Dermis microvascular lymphatic vessel endothelial cell (primary cell): ENCODE measurements at regions not wholly inside any gene's neighbourhood (a gene's known extent, or its start where the extent isn't known, plus 50 kb on each side); places are given as distances from the start of the nearest gene placed in this dataset.

Source experiments
- DNase-seq, 2 donors: peaks; one replicate each; pipeline versions ENCODE4 v3.0.0 to v3.0.0-alpha.2; 2010; ENCODE audit warnings: low read depth in 2 of 2

DNA sequence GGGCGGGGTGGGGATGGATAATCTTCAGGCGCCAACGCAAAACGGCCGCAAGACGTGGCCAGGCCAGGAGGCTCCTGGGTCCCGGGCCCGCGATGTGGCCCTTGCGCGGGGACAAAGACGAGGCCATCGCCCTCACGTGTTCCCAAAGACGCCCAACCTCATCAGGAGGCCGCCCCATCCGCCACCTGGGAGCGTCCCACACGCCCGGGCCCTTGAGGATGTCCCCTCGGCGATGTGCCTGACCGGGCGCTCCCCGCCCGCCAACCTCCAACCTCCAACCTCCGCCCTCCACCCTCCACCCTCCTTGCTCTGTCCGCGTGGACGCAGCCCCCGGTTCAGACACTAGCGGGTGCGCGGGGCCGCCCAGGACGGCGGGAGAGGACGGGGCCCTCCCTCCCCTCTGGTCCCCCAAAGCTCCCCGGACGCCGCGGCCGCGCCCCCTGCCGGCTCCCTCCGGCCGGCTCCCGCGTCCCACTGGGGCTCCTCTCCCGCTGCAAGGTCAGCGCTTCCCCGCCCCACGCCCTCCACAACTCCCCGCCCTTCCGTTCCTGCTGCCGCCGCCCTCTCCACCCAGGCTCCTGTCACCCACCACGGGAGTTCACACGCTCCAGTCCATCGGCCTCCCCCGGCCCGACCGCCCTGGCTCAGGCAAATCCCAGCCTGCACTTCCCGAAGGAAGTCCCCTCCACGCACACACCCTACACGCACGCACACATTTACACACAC, 250.8 kb upstream of the RPL38 start:
- DNase-seq = no peak

DNA sequence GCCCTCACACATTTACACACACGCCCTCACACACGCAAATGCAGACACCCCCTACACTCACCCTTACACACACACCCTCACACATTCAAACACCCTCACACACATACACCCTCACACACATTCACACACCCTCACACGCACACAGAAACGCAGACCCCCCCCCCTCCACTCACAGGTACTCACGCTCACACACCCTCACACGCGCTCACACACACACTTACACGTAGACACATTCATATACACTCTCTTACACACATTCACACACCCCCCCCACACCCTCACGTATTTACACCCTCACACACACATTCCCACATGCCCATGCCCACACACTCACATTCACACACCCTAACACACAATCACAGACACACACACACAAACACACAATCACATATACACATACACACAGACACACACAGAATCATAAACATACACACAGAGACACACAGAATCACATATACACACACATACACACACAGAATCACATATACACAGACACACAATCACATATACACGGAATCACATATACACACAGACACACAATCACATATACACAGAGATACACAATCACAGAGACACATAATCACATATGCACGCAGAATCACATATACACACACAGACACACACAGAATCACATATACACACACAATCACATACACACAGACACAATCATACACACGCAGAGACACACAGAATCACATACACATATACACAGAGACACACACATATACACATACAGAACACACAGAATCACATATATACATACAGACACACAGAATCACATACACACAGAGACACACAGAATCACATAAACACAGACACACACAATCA, 250.1 kb upstream of the RPL38 start:
- no peak for DNase-seq

DNA sequence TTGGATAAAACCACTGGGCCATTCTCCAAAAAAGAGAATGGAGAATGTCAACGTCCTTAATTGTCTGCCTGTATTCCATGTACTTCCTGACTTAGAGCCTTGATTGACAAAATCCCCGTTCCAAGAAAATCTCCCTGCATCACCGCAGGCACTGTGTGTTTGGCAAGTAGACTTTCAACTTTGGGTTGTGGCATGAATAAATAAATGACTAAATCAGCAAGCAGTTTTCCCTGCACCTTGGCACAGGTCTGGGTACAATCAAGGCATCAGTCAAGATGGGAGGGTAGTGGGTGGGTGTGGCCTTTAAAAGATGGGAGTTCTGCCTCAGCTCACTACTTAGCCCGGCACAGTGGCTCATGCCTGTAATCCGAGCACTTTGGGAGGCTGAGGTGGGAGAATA, 248.5 kb upstream of the RPL38 start:
- DNase-seq = no peak

DNA sequence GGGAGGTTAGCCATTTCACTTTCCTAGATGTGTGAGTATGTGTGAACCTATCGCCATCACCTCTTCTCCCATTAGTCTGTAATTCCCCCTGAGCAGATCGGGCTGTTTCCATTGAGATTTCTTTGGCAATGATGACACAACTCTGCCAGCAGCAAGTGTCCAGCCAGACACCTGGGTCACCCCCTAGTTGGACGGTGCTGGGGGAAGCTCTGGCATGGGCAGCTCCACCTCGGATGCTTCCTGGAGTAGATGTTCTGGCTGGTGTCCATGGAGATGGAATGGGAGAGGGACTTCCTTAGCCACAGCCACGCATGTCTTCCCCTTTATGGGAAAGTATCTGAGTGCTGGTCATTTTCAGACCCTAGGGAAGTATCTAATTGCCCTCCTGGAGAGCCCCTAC, 247.9 kb upstream of the RPL38 start:
- DNase-seq = no peak

DNA sequence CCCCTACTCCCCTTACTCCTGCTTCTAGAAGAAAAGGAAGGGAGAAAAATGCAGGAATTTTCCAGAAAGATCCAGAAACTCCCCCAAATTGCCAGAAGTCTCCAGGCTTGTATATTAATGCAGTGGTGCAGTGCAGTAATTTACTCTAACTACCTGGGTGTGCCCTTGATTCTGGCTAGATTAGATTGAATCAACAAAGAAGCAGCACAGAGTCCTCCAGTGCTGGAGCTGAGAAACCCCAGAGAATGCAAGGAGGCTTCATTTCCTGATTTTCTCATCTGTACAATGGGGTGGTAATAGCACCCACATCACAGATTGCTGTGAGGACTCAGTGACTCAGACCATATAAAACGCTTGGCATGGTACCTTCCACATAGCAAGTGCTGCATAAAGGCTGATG, 247.3 kb upstream of the RPL38 start:
- no peak for DNase-seq

DNA sequence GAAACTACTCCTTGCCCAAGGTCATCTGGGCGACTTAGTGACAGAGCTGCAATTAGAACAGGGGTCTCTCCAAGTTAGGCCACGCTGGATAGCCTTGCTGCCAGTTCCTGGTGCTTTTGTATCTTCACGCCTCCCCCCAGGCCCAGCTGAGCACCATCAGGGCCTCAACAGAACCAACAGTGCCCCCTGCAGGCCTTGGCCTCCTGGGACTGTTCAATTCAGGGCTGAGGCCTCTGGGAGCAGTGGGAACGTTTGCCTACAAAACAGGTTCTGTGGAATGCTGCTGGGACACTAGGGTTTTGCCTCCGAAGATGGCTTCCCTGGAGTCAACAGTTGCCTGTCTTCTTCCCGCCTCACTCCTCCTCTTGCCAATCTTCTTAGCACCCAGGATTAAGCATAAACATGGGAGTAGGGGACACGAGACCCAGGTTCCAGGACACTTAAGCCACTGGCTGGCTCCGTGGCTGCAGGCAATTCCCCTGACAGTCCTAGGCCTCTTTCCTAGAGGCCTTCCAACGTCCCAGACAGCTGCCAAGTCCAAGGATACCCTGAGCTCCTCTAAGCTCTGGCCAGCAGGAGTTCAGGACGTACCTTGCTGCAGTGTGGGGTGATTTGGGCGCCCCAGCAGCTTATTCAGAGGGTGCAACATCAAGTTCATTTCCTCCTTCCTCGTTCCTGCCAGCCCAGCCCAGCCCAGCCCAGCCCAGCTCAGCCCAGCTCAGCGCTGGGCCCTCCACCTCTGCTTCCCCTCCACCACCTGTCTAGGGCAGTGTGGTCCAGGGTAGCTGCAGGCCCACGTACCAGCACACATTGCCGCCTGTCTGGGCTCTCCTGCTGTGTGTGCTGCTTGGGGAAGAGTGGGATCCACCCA, 246.6 kb upstream of the RPL38 start:
- DNase-seq = no peak

DNA sequence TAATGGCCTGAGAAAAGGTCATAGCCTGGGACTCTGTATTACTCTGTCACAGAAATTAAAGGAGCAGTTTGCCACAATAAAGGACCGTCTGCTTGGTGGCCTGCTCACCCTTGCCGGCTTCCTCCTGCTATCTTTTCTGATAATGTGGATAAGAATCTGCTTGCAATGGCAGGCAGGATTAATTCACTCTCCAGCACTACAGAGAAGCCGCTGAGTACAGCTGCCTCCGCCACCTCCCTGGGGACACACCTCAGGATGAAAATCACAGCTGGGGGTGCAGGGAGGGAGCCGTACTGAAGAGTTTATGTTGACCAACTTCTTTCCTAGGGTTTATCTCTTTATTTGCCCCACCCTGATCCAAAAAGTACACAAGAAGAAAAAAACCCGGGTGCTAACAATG, 245.9 kb upstream of the RPL38 start:
- DNase-seq = no peak

DNA sequence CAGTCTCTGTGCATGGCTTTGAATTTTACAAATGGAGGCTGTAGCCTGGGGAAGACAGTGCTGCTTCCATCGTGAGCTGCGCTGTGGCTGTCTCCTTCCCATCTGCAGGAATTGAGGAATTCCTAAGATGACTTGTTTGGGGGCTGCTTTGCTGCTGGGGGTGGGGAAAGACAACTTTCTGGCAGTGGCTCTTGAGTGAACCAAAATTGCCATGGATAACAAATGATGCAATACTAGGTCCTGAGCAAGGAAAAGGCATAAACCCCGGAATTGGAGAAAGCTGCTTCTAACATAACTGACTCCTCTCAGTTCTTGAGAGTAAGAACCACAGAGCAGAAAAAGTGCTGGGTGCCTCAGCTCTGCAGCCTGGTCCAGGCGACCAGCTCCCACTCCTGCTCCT, 245.0 kb upstream of the RPL38 start:
- DNase-seq = no peak

DNA sequence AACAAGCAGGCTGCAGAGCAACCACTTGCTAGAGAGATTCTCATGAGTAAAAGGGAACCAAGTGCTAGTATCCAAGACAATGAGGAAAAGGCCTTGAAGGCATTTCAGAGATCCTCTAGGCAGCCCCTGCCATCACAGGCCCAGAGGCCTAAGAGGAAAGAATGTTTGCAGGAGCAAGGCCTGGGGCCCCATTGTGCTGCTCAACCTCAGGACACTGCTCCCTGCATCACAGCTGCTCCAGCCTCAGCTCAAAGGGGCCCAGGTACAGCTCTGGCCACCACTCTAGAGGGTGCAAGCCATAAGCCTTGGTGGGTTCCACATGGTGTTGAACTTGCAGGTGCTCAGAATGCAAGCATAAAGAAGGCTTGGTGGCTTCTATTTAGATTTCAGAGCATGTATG, 243.0 kb upstream of the RPL38 start:
- DNase-seq = no peak

DNA sequence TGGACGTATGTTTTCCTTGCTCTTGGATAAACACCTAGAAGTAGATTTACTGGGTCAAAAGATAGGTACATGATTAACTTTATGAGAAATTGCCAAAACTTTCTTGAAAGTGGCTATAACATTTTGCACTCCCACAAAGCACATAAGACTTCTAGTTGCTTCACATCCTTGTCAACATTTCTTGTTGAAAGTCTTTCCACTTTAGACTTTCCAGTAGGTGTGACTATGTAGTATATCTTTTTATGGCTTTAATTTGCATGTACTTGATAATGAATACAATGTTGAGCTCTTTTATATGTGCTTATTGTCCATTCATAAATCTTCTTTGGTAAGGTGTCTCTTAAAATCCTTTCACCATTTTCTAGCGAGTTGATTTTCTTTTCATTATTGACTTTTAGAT, 241.2 kb upstream of the RPL38 start:
- DNase-seq = no peak

DNA sequence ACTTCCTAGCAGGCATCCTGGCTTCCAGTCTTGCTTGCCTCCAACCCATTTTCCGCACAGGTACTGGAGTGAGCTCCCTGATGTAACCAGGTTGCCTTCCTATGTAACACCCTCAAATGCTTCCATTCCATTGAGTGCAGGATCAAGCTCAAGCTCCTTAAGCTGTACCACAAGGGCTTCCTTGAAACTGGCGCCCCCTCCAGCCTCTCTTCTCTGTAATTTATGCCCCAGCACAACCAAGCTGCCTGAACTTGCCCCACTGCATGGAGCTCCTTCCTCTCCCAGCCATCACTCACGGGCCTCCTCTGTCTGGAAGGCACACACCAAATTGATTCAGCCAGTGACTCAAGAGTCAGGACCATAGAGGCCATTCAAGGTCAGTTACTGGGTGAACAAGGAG, 234.8 kb upstream of the RPL38 start:
- no peak for DNase-seq

DNA sequence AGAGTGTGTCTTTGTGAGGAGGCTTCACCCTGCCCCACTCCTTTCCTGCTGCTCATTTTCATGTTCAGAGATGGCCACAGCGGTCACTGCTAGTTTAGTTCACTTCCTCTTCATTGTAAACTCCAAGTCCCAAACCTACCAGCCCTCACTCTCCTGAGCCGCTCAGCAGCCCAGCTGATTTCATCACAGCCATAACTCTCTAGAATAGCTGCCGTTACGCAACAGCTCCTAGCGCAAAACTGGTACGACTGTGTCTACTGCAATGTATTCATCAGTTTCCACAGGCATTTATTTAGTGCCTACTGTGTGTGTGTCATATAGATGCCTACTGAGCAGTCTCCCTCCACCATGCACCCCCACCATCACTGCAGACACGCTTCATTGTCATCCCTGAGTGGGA, 233.5 kb upstream of the RPL38 start:
- DNase-seq = no peak

DNA sequence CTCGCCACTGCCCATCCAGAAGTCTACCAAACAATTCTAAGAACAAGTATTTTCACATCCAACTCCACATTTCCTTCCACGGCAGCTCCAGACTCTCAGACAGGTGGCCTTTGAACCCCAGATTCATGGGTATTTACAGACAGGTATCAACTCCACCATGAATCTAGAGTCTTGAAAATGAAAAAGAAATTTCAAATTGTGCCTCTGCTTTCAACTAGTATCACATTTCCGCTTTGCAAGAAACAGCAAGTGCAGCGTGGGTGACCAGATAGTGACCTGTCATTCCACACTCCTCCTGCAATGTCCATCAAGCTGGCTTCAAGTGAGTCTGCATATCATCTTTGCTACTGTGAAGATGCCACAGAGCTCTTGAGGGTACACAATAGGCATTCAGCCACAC, 232.4 kb upstream of the RPL38 start:
- DNase-seq = no peak

DNA sequence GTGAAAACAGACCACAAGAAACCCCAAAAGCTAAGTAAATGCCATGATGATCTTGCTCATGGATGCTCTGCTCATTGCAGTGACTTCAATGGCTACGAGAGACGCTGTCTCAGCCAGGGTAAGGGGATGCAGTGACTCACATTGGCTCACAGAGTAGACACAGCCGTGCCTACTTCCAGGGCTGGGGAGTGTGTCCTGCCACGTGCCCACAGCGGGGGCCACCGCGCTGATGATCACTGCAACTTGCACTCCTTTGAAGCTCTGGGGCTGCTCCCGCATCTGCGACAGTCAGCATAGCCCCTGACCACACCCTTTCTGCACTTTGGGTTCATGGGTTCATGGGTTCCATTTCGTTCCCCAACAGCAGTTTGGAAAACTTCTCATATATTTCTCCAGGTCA, 231.4 kb upstream of the RPL38 start:
- no peak for DNase-seq

DNA sequence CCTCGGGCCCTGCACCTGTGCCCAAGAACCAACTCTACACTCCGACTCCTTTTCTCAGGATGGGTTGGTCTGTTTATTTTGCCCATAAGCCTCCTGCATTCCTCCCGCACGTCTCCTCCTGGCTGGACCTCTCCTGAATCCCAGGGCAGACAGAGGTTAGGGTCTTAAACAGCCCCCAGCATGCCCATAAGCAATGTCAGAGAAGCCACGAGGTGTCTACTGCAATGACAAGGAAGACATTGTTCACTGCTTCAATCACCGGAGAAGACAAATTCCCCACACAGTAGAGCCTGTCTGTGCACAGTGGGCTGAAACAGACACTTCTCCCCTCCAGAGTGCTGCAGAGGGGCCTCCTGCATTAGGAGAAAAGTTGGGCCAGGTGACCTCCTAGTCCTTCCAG, 230.6 kb upstream of the RPL38 start:
- no peak for DNase-seq

DNA sequence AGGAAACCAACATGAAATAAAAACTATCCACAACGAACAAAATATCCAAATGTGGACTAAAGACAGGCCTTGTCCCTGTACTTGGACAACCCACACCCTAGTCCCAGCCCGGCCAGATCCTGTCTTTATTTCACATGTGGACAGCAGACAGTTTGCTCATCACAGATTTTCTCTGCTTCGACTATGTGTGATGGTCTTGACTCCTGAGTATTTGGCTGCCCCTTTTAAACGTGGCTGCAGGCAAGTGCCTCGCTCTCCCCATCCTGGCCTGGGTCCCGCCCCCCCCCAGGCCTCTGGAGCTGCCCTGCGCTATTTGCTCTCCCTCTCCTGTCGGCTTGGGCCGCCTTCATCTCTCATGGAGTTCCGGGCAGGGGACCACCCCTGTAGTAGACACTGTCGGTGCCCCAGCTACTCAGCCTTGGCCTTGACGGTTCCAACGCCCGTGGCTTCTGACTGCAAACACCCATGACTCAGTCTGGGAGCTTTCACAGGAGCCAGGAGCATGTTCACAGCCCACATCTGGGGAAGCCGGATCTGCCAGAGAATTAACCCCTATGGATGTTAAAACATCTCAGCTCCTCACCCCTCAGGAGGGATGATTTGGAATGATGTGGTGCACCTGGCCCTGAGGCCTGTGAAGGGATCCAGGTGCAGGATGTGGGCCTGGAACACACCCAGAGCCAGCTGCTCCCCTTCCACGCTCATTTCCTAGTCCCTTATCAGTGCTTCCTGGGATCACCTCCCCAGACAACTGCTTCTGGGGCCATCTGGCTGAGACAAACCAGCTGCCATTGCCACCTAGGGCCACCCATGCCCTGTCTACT, 229.7 kb upstream of the RPL38 start:
- DNase-seq = no peak

DNA sequence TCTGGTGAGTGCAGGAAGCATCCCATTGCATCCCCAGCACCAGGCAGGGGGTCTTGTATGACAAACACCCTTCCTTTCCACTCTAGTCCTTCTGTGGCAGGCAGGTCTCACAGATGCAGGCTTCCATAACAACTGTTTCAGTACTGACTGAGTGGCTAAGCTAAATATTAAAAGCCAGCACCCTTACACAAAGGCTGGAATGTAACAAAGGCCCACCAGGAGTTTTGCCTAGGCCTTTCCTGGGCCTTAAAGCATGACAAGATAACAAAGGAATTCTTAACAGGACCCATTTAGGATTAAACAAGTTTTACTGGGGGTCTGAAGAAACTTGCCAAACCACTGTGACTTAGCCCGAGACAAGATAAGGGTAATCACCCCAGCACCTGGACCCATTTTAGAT, 228.9 kb upstream of the RPL38 start:
- DNase-seq = no peak

DNA sequence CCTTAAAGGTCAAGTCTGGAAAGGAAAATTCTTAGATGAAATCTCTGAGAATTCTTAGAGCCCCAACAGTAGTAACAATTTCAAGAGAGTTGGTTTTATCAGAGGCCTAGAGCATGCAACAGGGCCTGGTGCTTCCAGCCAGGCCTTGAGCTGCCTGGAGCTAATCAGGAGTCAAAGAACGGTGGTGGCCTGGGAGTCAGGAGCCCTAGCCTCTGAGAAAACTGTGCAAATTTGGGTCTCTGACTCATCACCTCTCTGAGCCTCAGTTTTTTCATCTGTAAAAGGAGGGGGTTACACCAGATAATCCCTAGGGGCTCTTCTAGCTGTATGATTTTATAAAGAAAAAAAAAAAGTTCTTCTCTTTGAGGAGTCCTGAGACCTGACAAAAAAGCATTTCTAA, 227.3 kb upstream of the RPL38 start:
- DNase-seq = no peak

DNA sequence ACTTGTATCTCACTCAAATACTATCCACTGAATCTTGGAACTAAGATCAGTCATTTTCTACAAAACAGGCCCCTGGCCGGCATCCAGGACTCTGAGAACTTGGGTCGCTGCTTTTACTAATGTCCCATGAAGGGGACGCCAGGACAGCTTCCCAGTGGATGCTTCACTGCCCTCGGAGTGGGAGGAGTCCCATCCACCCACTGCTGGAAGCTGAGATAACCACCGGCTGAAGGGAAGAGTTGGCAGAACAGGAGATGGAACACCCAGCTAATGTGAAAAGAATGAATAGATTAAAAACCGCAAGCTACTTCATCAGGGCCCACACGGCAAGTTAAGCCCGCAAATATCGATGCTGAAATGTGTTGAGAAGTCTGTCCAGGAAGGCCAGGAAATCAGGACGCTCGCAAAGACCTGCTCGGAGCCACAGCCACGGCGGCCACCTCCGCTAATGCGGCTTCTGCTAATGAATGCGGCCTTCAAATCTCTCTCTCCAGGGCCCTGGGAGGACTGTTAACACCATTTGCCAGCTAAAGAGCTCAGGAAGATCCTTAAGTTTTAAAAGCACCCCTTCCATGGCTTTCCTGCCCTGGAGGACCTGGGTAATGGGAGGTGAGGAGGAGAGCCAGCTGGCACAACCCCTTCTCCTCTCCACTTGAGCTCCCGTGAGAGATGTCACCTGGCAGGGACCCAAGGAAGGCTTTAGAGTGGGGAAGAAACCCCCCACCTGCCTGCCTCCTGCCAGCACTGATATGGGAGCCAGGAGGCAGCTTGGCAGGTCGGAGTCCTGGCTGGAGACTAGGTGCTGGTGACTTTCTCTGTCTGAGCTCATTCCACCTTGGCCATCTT, 226.6 kb upstream of the RPL38 start:
- no peak for DNase-seq

DNA sequence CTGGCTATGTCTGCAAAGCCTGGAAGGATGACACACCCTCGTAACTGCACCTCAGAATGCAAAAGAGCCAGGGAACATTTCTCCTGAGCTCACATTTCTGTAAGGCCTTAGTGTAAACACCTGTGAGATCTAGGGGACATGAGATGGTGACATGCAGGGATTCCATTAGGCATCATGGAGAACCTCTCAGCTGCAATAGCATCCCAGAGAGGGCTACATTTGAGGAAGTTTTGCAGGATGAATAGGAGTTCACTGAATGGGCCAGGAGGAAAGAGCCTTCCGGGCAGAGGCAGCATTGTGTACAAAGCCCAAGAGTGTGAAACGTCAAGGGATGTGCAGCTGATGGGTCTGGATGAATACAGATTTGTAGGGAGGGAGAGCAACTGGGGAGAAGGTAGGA, 223.0 kb upstream of the RPL38 start:
- no peak for DNase-seq

DNA sequence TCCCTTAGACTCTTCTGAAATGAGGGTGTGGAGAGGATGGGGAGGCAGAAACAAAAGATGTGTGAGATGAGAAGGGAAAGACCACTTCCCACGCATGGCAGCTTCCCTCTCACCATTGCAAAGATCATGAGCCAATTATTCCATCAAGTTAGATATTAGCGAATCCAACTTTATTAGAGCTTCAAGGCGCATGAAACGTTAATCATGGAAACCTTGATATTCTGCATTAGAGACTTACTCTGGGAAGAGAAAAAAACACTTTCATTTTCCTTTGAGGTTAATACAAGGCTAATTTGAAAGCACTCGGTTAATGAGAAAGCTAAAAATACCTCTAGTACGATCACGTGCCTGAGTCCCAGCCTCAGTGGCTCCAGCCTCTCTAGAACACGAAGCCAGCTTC, 220.6 kb upstream of the RPL38 start:
- DNase-seq = no peak
